Mucosa of descending colon (tissue), 3 donors: ENCODE measurements at regions not wholly inside any gene's neighbourhood (a gene's known extent, or its start where the extent isn't known, plus 50 kb on each side); places are given as distances from the start of the nearest gene placed in this dataset.

Experiments used
- ATAC-seq: fragments of 200-7000 bp; cut with Tn5 transposase; one replicate; pipeline ENCODE4 v1.9.1; 2020; ENCODE audit warnings: mild to moderate bottlenecking, moderate library complexity
- DNase-seq, 3 donors: peaks; one replicate each; pipeline ENCODE4 v3.0.0-alpha.2; 2020
- H3K36me3 ChIP-seq: fragments of 200-600 bp; one replicate; pipeline ENCODE4 v1.8.0; 2021; ENCODE audit warnings: low read depth, mild to moderate bottlenecking
- H3K4me1 ChIP-seq: fragments of 200-600 bp; one replicate; pipeline ENCODE4 v1.8.0; 2021; ENCODE audit warnings: low read depth, mild to moderate bottlenecking
- H3K4me3 ChIP-seq: fragments of 200-600 bp; one replicate; pipeline ENCODE4 v1.8.0; 2021; ENCODE audit warnings: mild to moderate bottlenecking
- H3K9me3 ChIP-seq: fragments of 200-600 bp; one replicate; pipeline ENCODE4 v1.8.0; 2021; ENCODE audit warnings: mild to moderate bottlenecking
- intact Hi-C, 2 donors: fragments of 100-400 bp; cut with DNase I in 1 of 2; cut with micrococcal nuclease in 1 of 2; formaldehyde crosslinking; loops; one replicate each; pipeline versions ENCODE4 v1.11.0 to v1.11.1; 2022; cut with DNase I, micrococcal nuclease
- TF ChIP-seq, protein P1 (sequence below): fragments of 200-600 bp; IDR thresholded peaks from one replicate; pipeline ENCODE4 v1.8.0; 2022; ENCODE audit warnings: antibody characterized with exemption, mild to moderate bottlenecking
- donor health status: DM: no; HTN: no; CAD: no; lungs with moderate emphysema.
- donor health status: DM: no; HTN: no; CAD: no.
- donor health status: DM: no; HTN: yes; CAD: no.

DNA sequence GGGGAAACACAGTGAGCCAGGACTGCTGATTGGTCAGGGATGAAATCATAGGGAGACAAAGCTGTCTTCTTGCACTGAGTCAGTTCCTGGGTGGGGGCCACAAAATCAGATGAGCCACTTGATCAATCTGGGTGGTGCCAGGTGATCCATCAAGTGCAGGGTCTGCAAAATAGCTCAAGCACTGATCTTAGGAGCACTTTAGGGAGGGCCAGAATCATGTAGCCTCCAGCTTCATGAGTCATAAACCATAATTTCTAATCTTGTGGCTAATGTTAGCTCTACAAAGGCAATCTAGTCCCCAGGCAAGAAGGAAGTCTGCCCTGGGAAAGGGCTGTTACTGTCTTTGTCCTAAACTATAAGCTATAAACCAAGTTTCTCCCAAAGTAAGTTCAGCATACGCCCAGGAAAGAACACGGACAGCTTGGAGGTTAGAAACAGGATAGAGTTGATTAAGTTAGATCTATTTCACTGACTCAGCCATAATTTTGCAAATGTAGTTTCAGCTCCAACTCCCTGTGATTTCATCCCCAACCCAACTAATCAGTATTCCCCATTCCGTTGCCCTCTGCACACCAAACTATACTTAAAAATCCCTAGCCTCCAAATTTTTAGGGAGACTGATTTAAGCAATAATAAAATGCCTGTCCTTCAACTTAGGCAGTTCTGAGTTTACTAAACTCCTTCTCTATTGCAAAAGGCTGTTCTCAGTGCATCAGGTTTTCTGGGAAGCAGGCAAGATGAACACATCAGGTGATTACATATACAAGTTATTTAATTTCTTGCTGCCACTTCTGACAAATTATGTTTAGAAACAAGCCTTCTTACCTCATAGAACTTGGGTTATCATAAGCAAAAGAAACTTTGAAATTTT, 226.9 kb upstream of the SPOPL start:
- Histone ChIP-seq H3K9me3 (no peaks in the 10 kb centered on the region), H3K36me3 (no peaks in the 10 kb centered on the region), H3K4me1 (peaks cover 15% of the 10 kb centered on the region), H3K4me3 (no peak overlapping the region)
- ATAC-seq (peak; percentile 79), DNase-seq (peak in 1 of 3 donors; percentile 39)
- TF ChIP-seq, protein P1, sequence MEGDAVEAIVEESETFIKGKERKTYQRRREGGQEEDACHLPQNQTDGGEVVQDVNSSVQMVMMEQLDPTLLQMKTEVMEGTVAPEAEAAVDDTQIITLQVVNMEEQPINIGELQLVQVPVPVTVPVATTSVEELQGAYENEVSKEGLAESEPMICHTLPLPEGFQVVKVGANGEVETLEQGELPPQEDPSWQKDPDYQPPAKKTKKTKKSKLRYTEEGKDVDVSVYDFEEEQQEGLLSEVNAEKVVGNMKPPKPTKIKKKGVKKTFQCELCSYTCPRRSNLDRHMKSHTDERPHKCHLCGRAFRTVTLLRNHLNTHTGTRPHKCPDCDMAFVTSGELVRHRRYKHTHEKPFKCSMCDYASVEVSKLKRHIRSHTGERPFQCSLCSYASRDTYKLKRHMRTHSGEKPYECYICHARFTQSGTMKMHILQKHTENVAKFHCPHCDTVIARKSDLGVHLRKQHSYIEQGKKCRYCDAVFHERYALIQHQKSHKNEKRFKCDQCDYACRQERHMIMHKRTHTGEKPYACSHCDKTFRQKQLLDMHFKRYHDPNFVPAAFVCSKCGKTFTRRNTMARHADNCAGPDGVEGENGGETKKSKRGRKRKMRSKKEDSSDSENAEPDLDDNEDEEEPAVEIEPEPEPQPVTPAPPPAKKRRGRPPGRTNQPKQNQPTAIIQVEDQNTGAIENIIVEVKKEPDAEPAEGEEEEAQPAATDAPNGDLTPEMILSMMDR: no peak
- intact Hi-C loops: no loop called here

DNA sequence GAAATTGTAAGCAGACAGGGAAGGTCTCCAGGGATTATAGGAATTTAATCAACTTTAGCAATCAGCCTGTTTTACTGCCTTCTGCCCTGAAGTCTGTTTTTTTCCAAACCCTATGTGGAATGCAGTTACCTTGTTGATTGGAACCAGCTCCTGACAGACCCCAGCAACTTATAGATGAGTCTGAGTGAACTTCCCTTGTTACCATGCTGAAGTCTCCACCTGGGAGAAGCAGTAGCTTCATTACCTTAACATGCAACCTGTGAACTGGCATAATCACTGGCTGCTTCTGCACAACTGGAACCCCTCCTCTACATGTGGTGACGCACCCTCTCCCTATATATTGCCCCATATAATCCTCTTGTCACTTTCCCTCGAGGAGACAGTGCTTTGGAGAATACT, 226.3 kb upstream of the SPOPL start:
- H3K4me3 ChIP-seq: no peak overlapping the region
- ATAC-seq (peak; percentile 89), DNase-seq (peak in 1 of 3 donors; percentile 52)
- no peaks in the 10 kb centered on the region for H3K36me3 ChIP-seq
- TF ChIP-seq, protein P1: no peak
- peaks cover 15% of the 10 kb centered on the region for H3K4me1 ChIP-seq
- intact Hi-C loops: no loop called here
- H3K9me3 ChIP-seq: no peaks in the 10 kb centered on the region

DNA sequence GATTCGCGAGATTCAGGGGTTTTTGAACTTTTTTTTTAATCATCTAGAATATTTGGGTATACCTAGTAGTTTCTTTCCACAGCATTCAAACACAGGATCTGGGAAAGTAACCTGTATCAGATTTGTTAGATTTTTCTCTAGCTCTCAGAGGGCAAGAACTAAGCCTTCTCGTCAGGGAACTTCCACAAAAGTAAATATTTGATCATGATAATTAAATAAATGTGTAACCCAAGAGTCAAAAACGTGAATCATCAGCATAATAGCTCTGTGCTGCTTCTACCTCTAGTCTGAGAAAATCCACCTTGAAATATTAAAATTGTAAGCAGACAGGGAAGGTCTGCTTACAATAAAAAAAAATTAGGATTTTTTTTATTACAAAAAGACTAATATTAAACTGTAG, 225.7 kb upstream of the SPOPL start:
- Histone ChIP-seq H3K4me3 (no peak overlapping the region), H3K9me3 (no peaks in the 10 kb centered on the region), H3K4me1 (peaks cover 15% of the 10 kb centered on the region), H3K36me3 (no peaks in the 10 kb centered on the region)
- TF ChIP-seq, protein P1: no peak
- peak; percentile 83 for ATAC-seq
- intact Hi-C loops: no loop called here
- DNase-seq: no peak

DNA sequence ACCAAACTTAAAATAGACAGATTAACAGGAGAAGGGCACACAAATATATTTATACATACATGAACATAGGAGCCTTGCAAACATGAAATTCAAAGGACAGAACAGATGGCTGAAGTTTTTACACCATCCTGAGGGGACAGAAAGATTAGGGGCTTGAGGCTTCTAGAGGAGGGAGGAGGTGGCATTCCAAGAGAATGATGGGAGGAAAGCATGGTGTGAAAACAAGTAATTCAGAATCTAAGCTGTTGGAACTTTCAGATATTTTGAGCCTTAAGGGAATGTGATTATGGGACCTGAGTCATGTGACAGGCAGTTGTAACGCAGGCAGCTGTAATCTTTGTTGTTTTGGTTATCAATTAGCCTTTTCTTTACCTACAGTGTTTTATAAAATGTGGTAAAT, 225.2 kb upstream of the SPOPL start:
- no peaks in the 10 kb centered on the region for H3K36me3 ChIP-seq
- H3K9me3 ChIP-seq: no peaks in the 10 kb centered on the region
- DNase-seq (no peak), ATAC-seq (peak; percentile 21)
- TF ChIP-seq, protein P1: no peak
- intact Hi-C loops: no loop called here
- peaks cover 15% of the 10 kb centered on the region for H3K4me1 ChIP-seq
- no peak overlapping the region for H3K4me3 ChIP-seq

DNA sequence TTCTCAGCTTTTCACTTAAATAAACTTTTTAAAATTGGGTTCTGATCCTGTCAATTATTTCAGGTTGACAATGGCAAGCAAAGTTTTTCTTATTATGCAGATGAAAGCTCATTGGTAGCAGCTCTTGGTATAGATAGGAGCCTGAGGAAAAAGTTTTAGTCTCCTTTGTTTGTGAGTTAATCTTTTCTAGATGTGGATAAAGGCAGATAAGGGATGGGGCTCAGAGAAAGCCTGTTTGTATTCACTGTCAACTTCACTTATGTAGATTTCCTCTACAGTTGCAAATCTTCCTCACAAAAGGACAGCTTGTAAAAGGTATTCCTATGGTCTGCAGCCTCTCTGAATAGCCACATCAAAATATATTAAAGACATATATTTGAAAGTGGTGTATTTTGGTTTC, 224.5 kb upstream of the SPOPL start:
- TF ChIP-seq, protein P1: no peak
- ATAC-seq (no peak), DNase-seq (no peak)
- Histone ChIP-seq H3K36me3 (no peaks in the 10 kb centered on the region), H3K9me3 (no peaks in the 10 kb centered on the region), H3K4me3 (no peak overlapping the region), H3K4me1 (peaks cover 15% of the 10 kb centered on the region)
- intact Hi-C loops: no loop called here
